ENCODE measurements at regions not wholly inside any gene's neighbourhood (a gene's known extent, or its start where the extent isn't known, plus 50 kb on each side); places are given as distances from the start of the nearest gene placed in this dataset.

DNA sequence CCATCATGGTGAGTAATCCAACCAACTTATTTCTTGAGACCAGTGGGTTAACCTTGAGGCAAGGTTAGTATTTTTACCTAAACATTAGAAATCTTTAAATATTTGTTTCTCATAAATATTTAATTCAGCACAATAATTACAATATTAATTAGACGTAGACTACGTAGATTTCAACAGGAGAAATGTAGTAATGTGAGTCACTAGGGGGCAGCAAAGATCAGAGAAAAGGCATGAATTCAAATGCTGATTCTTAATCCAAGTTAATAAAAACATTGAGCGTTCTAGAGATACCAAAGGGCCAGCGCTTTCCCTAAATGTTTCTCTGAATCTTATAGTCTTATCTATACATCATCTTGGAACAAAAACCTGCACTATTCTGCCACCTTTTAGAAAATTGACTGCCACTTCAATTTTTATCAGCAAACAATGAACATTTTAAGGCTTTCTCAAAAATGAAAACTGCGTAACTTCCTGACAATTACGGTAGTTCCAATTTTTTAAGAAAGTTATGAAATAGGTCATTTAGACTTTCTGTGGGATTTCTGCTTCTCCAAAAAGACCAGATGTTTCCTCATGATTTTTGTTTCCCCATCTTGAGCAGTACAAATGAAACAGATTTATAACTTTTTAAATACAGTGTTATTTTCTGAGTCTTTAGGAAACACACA, 180.7 kb downstream of the GASK1B start:
- TF ChIP-seq, protein P1, sequence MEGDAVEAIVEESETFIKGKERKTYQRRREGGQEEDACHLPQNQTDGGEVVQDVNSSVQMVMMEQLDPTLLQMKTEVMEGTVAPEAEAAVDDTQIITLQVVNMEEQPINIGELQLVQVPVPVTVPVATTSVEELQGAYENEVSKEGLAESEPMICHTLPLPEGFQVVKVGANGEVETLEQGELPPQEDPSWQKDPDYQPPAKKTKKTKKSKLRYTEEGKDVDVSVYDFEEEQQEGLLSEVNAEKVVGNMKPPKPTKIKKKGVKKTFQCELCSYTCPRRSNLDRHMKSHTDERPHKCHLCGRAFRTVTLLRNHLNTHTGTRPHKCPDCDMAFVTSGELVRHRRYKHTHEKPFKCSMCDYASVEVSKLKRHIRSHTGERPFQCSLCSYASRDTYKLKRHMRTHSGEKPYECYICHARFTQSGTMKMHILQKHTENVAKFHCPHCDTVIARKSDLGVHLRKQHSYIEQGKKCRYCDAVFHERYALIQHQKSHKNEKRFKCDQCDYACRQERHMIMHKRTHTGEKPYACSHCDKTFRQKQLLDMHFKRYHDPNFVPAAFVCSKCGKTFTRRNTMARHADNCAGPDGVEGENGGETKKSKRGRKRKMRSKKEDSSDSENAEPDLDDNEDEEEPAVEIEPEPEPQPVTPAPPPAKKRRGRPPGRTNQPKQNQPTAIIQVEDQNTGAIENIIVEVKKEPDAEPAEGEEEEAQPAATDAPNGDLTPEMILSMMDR (IDR thresholded peaks at IDR 0.05), result peak; percentile 75 to 88 (median 78)
- TF ChIP-seq POLR2A (IDR thresholded peaks at IDR 0.05), result no peak

Data from uterus (tissue), 2 donors.